ENCODE measurements at regions not wholly inside any gene's neighbourhood (a gene's known extent, or its start where the extent isn't known, plus 50 kb on each side); places are given as distances from the start of the nearest gene placed in this dataset.

DNA sequence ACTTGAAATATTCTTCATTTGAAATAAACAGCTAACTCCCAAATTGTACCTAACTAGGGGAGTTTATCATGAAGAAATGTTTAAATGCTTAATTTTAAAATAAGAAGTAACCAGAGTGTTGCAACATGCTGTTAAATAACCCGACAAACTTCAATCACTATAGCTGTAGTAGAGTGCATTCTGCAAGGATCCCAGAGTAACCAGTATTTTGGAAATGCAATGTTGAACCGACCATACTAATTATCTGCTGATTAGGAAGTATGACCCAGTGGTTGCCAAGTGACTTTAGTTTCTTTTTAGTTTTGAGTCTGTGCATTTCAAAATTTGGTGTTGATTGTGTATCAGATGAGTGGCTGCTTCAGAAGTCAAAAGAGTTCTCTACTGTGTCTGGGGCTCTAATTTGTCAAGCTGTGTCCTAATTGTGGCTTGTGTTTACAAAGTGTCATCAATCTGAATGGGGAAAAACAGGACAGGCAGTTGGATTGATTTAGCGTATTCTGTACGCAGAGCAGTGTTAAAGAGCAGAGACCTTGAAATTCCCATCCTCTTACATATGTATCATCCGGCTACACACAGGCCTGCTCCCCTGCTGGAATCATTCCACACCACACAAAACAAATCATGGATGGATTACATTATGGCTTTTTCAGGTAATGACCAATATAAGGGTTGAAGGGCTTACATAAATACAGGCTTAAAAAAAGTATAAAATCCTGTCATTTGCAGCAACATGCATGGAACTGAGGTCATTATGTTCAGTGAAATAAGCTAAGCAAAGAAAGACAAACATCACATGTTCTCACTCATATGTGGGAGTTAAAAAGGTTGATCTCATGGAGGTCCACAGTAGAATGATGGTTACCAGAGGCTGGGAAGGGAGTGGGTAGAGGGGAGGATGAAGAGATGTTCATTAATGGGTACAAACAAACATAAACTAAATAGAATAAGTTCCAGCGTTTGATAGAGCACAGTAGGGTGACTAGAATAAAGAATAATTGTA is 351.5 kb downstream of the KLF12 start:
- Histone ChIP-seq H3K9me3 (no peaks in the 10 kb centered on the region), H3K27ac (no peak overlapping the region), H3K36me3 (no peaks in the 10 kb centered on the region), H3K4me1 (no peaks in the 10 kb centered on the region), H3K4me3 (no peak overlapping the region), H3K27me3 (no peaks in the 10 kb centered on the region), H3K9ac (ENCODE audit: low read depth in 2 of 2, low read length in 2 of 2) (no peak overlapping the region)
- intact Hi-C loops (cut with DNase I) = no loop called here
- TF ChIP-seq CTCF (IDR thresholded peaks at IDR 0.05) = no peak
- no peak for DNase-seq

DNA sequence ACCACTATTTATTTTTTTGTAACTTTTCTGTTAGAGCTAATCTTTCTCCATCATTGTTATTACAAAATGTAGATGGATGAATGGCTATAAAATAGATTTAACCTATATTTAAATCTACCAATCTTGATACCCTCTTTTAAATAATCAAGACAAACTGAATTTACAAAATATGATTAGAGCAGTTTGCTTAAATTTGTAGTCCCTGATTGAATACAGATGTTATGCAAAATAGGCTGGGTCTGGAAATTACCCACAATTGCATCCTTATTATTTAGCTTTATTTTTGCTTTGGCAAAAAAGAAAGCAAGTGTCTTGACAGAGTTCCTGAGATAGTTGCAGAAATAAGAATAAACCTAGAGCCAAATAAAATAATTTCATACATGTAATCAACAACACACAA is 352.8 kb downstream of the KLF12 start:
- no peak overlapping the region for H3K4me3 ChIP-seq
- no peak for TF ChIP-seq CTCF (IDR thresholded peaks at IDR 0.05)
- no peak overlapping the region for H3K27ac ChIP-seq
- H3K9ac ChIP-seq (ENCODE audit: low read depth in 2 of 2, low read length in 2 of 2) = no peak overlapping the region
- intact Hi-C loops (cut with DNase I) = no loop called here
- no peak for DNase-seq
- no peaks in the 10 kb centered on the region for H3K9me3 ChIP-seq
- no peaks in the 10 kb centered on the region for H3K4me1 ChIP-seq
- H3K36me3 ChIP-seq = no peaks in the 10 kb centered on the region
- no peaks in the 10 kb centered on the region for H3K27me3 ChIP-seq

DNA sequence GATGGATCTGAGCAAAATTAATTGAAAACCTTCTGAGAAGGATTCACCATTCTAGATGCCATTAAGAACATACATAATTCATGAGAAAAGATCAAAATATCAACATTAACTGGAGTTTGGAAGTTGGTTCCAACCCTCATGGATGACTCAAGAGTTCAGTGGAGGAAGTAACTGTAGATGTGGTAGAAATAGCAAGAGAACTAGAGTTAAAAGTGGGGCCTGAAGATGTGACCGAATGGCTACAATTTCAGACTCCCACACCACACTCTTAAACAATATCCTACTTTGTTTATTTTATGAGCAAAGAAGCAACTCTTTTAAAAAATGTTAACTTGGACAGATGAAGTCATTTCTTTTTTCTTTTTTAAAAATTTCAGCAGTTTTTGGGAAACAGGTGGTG is 354.3 kb downstream of the KLF12 start:
- intact Hi-C loops (cut with DNase I) = no loop called here
- DNase-seq = no peak

GRCh38 chr13:73778242-73778864 is 355.9 kb downstream of the KLF12 start:
- no peak for DNase-seq
- Histone ChIP-seq H3K27me3 (no peaks in the 10 kb centered on the region), H3K9ac (ENCODE audit: low read depth in 2 of 2, low read length in 2 of 2) (no peak overlapping the region), H3K4me1 (no peaks in the 10 kb centered on the region), H3K36me3 (no peaks in the 10 kb centered on the region), H3K4me3 (no peak overlapping the region), H3K9me3 (no peaks in the 10 kb centered on the region), H3K27ac (no peak overlapping the region)
- TF ChIP-seq CTCF (IDR thresholded peaks at IDR 0.05) = no peak
- intact Hi-C loops (cut with DNase I) = no loop called here

More for the DNA sequence above, 354.3 kb downstream of the KLF12 start:
- no peaks in the 10 kb centered on the region for H3K27me3 ChIP-seq
- TF ChIP-seq CTCF (IDR thresholded peaks at IDR 0.05) = no peak
- H3K9ac ChIP-seq (ENCODE audit: low read depth in 2 of 2, low read length in 2 of 2) = no peak overlapping the region
- no peaks in the 10 kb centered on the region for H3K4me1 ChIP-seq
- H3K36me3 ChIP-seq = no peaks in the 10 kb centered on the region
- H3K9me3 ChIP-seq = no peaks in the 10 kb centered on the region
- no peak overlapping the region for H3K4me3 ChIP-seq
- H3K27ac ChIP-seq = no peak overlapping the region

GRCh38 chr13:73777134-73777533 is 357.1 kb downstream of the KLF12 start:
- intact Hi-C loops (cut with DNase I) = no loop called here
- DNase-seq = no peak
- Histone ChIP-seq H3K4me1 (no peaks in the 10 kb centered on the region), H3K36me3 (no peaks in the 10 kb centered on the region), H3K9ac (ENCODE audit: low read depth in 2 of 2, low read length in 2 of 2) (no peak overlapping the region), H3K4me3 (no peak overlapping the region), H3K27ac (no peak overlapping the region), H3K27me3 (no peaks in the 10 kb centered on the region), H3K9me3 (no peaks in the 10 kb centered on the region)
- no peak for TF ChIP-seq CTCF (IDR thresholded peaks at IDR 0.05)

Measured in colonic mucosa (tissue), 4 donors.